Pons (tissue), 1 donor: ENCODE measurements at regions not wholly inside any gene's neighbourhood (a gene's known extent, or its start where the extent isn't known, plus 50 kb on each side); places are given as distances from the start of the nearest gene placed in this dataset.

Experiments used
- DNase-seq: peaks from one replicate; pipeline ENCODE4 v3.0.0-alpha.2; 2016; ENCODE audit warnings: low spot score

GRCh38 chr9:126152622-126153362, 173.8 kb upstream of the MVB12B start:
- DNase-seq, result no peak

GRCh38 chr9:126153382-126153781, 173.2 kb upstream of the MVB12B start:
- no peak for DNase-seq

- DNase-seq, result no peak
These were observed 172.3 kb upstream of the MVB12B start for GRCh38 chr9:126154182-126154827.

GRCh38 chr9:126154869-126155268, 171.8 kb upstream of the MVB12B start:
- DNase-seq, result no peak

- DNase-seq, result no peak
These were observed 170.6 kb upstream of the MVB12B start for GRCh38 chr9:126155756-126156664.

GRCh38 chr9:126156898-126157297, 169.7 kb upstream of the MVB12B start:
- DNase-seq, result no peak

- DNase-seq, result no peak
These were observed 169.2 kb upstream of the MVB12B start for GRCh38 chr9:126157423-126157822.

- DNase-seq, result no peak
These were observed 168.6 kb upstream of the MVB12B start for GRCh38 chr9:126157826-126158587.

GRCh38 chr9:126158588-126159429, 167.8 kb upstream of the MVB12B start:
- no peak for DNase-seq

GRCh38 chr9:126159430-126160060, 167.1 kb upstream of the MVB12B start:
- DNase-seq, result no peak

- DNase-seq, result no peak
These were observed 166.4 kb upstream of the MVB12B start for GRCh38 chr9:126160067-126160853.

GRCh38 chr9:126160854-126161329, 165.7 kb upstream of the MVB12B start:
- DNase-seq, result no peak

- no peak for DNase-seq
These were observed 163.8 kb upstream of the MVB12B start for GRCh38 chr9:126162611-126163381.

- DNase-seq, result no peak
These were observed 161.7 kb upstream of the MVB12B start for GRCh38 chr9:126164796-126165525.

- no peak for DNase-seq
These were observed 160.9 kb upstream of the MVB12B start for GRCh38 chr9:126165755-126166154.

GRCh38 chr9:126166291-126166690, 160.3 kb upstream of the MVB12B start:
- DNase-seq, result no peak

GRCh38 chr9:126166866-126167265, 159.8 kb upstream of the MVB12B start:
- no peak for DNase-seq

GRCh38 chr9:126169736-126170135, 156.9 kb upstream of the MVB12B start:
- DNase-seq, result no peak
